RCC 7860 (cell line): ENCODE measurements at regions not wholly inside any gene's neighbourhood (a gene's known extent, or its start where the extent isn't known, plus 50 kb on each side); places are given as distances from the start of the nearest gene placed in this dataset.
"Not testable (repeated sequence)": the region's sequence is repeated elsewhere in the genome, so short reads cannot be mapped to it uniquely, and the experiment has no call there.

Experiments
- DNase-seq: peaks from one replicate; pipeline ENCODE4 v3.0.0-alpha.2; 2015; ENCODE audit warnings: low spot score
- FAIRE-seq: peaks from 2 replicates; lab custom pipeline; 2012; peaks lifted over from hg19 to GRCh38; lab: Jason Lieb, UNC

DNA sequence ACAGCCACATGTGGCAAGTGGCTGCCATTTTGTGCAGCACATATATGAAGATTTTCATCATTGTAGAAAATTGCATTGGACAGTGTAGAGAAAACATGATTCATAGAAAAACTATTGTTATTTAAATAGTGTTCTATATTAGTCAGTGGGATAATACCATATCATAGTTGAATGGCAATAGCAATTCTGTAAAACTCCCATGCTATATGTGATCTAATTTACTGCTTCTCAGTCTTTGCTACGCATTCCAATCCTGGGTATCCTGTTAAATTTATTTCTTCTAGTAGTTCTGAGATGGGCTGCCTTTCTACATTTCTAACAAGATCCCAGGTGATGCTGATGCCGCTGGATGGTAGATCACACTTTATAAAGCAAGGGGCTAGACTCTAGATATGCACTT lies 117.5 kb upstream of the FBXO28 start:
- DNase-seq, FAIRE-seq: not testable (repeated sequence)

DNA sequence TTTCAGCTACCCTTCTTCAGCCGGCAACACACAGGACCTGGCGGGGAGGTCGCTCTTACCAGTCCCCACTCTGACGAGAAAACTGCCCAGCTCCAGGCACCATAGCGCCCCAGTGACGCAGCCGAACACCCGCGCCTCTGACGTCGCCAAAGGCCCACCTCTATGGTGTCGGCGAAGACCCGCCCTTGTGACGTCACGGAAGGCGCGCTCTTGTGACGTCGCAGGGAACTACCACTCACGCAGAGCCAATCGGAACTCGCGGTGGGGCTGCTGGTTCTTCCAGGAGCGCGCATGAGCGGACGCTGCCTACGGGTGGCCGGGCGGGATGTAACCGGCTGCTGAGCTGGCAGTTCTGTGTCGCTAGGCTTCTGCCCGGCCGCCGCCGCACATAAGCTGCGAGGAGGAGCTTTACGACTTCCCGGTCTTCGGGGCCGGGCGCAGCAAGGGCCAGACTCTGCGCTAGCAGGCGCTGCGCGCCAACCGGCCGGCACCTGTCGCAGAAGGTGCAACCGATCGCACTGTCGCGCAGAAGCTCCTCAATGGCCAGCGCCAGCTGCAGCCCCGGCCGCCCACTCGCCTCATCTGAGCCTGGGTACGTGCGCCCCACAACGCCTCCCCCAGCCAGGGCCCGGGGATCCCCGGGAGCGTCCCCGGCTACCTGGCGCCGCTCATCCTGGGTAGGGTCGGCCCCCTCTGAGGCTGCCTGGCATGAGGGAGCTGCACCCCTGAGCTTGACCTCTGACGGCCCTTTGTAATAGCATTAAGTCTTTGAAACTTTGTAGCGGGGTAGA lies 121.3 kb upstream of the FBXO28 start:
- DNase-seq: peak; percentile 97
- peak; percentile 74 for FAIRE-seq

DNA sequence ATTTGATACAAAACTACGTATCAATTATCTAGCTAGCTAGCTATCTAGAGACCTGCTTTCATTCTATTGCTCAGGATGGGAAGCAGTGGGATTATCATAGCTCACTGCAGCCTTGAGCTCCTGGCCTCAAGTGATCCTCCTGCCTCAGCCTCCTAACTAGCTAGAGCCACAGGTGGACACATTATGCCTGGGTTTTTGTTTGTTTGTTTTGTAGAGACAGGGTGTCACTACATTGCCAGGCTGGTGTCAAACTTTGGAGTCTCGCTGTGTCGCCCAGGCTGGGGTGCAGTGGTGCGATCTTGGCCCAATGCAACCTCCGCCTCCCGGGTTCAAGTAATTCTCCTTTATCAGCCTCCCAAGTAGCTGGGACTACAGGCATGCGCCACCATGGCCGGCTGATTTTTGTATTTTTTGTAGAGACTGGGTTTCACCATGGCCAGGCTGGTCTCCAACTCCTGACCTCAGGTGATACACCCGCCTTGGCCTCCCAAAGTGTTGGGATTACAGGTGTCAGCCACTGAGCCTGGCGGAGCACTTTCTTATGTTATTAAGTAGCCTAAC lies 122.5 kb upstream of the FBXO28 start:
- not testable (repeated sequence) for DNase-seq, FAIRE-seq

DNA sequence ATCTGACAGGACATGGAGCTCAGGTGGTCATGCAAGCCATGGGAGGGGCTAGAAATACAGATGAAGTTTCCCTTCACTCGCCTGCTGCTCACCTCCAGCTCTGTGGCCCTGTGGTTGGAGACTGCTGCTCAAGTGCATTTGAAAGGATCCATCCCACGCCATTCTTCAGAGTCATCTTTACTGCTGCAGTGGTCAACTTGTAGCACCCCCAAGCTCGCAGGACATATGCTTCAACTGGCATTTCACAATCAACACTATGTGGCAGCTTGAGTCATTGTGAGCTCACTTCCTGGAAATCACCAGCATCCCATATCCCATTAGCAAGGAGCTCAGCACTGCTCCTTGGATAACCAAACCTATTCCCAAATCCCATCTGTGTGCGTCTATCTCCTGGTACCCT lies 116.2 kb upstream of the TP53BP2 start:
- FAIRE-seq: not testable (repeated sequence)
- peak; percentile 34 for DNase-seq

DNA sequence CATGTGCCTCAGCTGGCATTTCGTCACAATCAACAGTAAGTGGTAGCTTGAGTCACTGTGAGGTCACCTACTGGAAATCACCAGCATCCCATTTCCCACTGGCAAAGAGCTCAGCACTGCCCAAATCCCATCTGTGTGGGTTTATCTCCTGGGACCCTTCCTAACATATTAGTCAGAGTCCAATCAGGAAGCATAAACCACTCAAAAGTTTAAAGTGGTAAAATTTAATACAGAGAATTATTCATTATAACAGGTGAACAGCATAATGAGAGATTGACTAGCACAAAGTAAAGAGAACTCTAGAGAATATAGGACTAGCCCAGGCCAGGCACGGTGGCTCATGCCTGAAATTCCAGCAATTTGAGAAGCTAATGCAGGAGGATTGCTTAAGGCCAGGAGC lies 107.1 kb upstream of the TP53BP2 start:
- DNase-seq, FAIRE-seq: not testable (repeated sequence)

DNA sequence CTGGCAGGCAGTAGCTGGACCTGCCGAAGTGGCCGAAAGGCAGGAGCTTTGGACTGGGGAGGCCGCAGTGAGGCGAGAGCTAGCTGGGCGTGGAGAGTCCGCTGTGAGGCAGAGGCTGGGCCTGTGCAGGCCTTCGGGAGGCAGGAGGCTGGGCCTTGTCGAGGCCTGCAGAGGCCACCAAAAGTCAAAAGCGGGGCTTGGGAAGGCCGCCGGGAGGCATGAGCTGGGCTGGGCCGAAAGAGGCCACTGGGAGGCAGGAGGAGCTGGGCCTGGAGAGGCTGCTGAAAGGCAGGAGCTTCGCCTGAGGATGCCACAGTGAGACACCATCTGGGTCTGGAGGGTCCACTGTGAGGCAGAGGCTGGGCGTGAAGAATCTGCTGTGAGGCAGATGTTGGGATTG lies 105.8 kb upstream of the TP53BP2 start:
- FAIRE-seq, DNase-seq: not testable (repeated sequence)

DNA sequence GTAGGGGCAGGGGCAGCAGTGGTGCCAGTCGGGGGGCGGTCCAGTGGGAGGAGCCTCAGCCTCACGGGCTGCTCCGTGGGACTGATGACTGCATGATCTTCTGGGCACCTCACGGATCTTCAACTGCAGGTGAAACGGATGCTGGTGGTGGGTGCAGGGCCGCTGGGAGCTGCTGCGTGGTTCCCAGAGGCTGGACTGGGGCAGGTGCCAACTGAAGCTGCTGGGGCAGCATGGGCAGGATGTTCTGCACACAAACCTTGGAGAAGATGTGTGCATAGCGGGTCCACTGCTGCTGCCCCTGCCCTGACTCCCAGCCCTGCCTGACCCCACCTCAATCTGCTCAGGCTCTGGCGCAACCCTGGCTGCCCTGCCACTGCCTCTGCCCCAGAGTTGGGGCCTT lies 104.2 kb upstream of the TP53BP2 start:
- DNase-seq: not testable (repeated sequence)

DNA sequence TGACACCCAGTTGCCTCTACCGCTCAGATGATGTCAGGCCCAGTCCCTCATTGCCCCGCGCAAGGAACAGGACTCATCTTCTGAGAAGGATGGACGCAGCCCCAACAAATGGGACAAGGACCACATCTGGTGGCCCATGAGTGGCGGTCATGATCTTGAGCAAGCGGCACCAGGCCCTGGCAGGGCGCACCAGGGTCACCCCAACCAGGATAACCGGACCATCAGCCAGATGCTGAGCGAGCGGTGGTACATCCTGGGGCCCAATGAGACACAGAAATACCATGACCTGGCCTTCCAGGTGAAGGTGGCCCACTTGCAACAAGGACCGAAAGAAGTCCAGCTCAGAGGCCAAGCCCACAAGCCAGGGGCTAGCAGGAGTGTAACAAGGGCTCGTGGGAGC lies 102.3 kb upstream of the TP53BP2 start:
- not testable (repeated sequence) for FAIRE-seq, DNase-seq

More for the DNA sequence above, 104.2 kb upstream of the TP53BP2 start:
- FAIRE-seq: not testable (repeated sequence)

DNA sequence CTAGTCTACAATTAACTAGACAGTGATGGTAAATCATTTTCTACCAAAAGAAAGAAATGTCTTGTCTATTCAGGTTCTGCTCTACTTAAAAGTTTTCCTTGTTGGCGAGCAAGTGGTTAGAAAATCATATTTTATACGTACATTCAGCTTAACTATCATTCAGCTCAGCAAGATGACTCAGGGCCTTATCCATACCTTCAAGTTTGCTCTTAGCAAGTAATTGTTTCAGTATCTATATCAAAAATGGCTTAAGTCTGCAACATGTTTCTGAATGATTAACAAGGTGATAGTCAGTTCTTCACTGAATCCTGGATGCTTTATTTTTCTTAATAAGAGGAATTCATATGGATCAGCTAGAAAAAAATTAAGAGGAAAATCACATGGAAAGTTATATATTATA lies 90.8 kb upstream of the TP53BP2 start:
- FAIRE-seq, DNase-seq: not testable (repeated sequence)

DNA sequence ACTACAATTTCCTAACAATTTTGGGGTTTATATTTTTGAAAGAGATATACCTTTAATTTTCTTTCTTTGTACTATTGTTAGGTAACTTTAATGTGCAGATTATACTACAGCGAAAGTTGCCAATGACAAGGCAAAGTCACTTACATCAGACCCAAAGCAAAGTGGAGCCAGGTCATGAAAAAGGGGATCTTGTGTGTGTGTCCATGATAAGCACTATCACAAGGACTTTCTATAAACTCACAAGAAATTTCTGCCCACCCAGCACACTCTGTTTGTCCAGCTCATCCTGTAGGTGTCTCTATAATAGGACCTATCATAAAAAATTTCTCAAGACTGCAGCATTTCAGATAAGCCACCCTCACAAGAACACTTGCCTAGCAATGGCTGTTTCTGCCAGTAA lies 85.7 kb upstream of the TP53BP2 start:
- not testable (repeated sequence) for FAIRE-seq, DNase-seq

DNA sequence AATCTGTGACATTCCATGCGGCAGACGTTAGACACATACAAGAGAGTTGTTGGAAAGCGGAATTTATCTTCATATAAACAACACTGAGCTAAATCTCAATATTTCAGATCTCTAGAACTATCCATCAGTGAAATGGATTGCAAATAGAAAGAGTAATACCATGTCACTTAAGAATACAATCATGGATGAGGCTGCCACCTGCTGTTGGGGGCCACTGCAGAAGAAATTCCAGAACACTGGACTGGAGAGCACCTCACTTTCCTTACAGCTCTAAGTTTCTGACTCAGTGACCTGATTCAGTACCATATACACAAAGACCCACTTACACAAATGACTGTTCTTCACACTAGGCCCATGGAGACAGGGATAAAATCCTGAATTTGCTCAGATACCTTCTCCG lies 75.1 kb upstream of the TP53BP2 start:
- not testable (repeated sequence) for FAIRE-seq, DNase-seq

DNA sequence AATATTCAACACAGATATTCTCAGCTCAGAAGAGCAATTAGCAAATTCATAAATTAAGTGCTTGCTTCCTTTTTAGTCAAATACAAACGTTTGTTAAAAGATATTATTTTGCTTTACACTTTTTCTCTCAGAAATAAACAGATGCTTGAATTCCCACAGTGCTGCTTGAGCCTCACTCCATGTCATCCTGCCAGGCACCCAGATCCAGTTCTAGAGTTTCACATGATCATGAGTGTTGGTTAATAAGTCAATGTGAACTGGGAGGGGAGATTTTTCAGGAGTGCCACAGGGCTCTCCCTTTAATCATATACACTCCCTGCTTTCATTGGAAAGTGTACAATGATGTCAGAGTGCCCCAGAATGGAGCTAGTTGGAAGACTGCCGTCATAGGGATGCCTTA lies 69.7 kb upstream of the TP53BP2 start:
- not testable (repeated sequence) for DNase-seq, FAIRE-seq

DNA sequence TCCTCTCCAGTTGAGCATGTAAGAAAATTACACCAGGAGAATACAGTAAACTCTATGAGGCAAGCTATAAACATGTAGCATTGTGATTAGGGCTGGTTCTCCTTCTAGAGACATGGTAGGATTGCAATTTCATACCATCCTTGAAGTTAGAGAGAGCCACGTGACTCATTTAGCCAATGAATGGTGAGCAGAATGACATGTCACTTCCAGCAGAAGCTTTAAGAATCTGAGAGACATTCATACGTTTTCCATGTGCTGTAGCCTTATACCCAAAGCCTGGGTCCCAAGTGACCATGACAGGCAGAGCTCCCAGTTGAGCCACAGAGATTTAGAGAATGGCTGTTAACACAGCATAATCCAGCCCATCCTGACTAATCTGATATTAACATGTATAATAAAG lies 68.0 kb upstream of the TP53BP2 start:
- not testable (repeated sequence) for FAIRE-seq, DNase-seq

DNA sequence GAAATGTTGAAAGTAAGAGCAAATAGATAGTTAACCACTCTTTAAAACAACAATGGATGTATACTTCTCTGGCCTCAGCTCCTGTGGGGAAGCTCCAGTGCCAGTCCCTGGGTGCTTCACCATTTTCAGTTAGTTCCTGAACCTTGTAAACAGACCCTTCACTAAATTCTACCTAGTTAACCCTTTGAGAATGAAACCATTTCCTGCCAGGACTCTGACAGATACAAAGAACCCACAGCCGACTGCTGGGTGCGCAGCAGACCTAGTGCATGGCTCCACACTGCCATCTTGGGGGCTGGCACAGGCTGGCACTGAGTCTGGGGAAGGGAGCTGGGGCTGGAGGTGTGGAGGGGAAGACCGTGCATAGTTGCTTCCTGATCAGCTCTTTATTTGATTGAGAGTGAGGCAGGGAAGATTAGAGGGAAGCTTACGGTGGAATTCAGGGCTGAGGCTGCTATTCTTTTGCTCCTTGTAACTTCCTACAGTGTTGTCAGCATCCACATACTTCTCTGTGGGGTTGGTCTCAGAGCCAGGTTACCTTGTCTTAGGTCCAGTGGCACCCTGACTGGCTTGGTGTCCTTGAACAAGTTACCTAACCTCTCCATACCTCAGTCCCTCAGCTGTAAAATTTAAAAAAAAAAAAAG lies 62.3 kb upstream of the TP53BP2 start:
- not testable (repeated sequence) for DNase-seq, FAIRE-seq

DNA sequence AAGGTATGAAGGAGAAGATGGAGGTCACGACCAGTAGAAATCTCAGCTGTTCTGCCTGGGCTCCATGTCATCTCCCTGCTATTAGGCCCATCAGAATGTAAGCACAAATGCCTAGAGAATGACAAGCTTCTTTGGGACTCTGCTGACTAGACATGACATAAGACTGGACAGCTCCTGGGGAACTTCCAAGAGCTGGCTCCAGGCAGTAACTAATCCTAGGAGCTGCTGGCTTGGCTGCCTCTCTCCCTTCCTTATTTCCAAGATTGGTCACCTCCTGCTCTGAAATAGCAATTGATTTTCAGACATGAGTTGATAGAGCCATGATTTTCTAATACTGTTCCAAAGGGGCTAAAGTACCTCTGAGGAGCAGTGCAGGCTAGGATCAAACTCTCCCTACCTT lies 57.5 kb upstream of the TP53BP2 start:
- FAIRE-seq, DNase-seq: not testable (repeated sequence)

DNA sequence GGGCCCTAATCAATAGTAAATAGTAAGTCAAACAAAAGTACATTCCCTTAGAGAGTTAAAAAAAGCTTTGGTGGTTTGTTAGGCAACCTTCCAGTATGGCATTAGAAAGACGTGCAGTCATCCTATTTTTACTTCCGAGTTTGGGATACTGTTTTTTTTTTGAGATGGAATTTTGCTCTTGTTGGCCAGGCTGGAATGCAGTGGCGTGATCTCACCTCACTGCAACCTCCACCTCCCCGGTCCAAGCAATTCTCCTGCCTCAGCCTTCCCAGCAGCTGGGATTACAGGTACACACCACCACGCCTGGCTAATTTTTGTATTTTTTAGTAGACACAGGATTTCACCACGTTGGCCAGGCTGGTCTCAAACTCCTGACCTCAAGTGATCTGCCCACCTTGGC lies 54.0 kb upstream of the TP53BP2 start:
- FAIRE-seq (peak; percentile 71), DNase-seq (peak; percentile 79)

DNA sequence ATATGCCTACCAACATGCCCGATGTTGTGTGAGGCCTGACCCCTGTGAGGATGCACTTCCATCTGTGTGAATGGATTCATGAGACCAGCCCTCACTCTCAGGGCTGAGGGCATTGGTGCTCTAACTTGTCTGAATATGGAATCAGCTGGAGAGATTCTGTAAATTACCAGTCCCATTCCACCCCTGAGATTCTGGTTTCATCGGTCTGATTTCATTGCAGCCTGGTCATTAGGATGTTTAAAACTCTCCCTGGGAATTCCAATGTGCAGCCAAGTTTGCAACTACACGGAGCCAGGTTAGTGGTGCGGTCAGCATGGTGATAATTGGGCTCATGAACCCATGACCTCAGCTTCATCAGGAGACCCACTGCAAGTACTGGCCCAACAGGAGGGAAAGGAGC lies 51.4 kb upstream of the TP53BP2 start:
- DNase-seq (peak; percentile 76), FAIRE-seq (peak; percentile 91)

DNA sequence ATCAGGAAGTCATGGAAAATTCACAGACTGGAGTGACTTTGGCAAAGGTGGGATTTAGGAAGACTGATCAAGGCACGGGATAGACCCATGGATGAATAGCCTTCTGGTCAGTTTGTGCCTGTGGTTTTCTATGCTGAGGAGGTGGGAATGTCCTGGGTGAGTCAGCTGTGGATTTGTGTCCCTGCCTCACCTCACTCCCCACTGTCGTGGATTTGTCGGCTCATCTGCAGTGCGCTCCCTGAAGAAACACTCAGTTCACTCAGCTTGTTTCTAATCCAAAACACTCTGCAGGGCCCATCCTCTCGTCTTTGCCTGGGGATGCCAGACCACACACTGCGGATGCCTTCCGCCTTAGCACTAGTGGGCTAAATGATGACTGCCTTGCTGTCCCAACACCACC lies 50.2 kb upstream of the TP53BP2 start:
- FAIRE-seq (peak; percentile 65), DNase-seq (peak; percentile 44)
